Osteocyte (in vitro differentiated cells): ENCODE measurements at regions not wholly inside any gene's neighbourhood (a gene's known extent, or its start where the extent isn't known, plus 50 kb on each side); places are given as distances from the start of the nearest gene placed in this dataset.

Source experiments
- DNase-seq: peaks from one replicate; pipeline ENCODE4 v3.0.0; 2021; ENCODE audit warnings: mixed read lengths; ENCODE audit not compliant: unreplicated experiment; ENCODE audit errors: extremely low spot score
- H3K27ac Mint-ChIP-seq: one replicate; pipeline ENCODE4 v1.8.0; 2021; ENCODE audit warnings: mild to moderate bottlenecking, mixed read lengths; ENCODE audit not compliant: unreplicated experiment
- H3K27me3 Mint-ChIP-seq: one replicate; pipeline ENCODE4 v1.8.0; 2021; ENCODE audit warnings: mixed read lengths; ENCODE audit not compliant: unreplicated experiment
- H3K36me3 Mint-ChIP-seq: one replicate; pipeline ENCODE4 v1.8.0; 2021; ENCODE audit warnings: mixed read lengths; ENCODE audit not compliant: unreplicated experiment
- H3K4me1 Mint-ChIP-seq: one replicate; pipeline ENCODE4 v1.8.0; 2021; ENCODE audit warnings: mixed read lengths; ENCODE audit not compliant: unreplicated experiment
- H3K4me3 Mint-ChIP-seq: one replicate; pipeline ENCODE4 v1.8.0; 2021; ENCODE audit warnings: mild to moderate bottlenecking, moderate library complexity, mixed read lengths; ENCODE audit not compliant: unreplicated experiment
- H3K9me3 Mint-ChIP-seq: one replicate; pipeline ENCODE4 v1.8.0; 2021; ENCODE audit warnings: mixed read lengths; ENCODE audit not compliant: unreplicated experiment
- CTCF ChIP-seq: fragments of 200-600 bp; sonication (generic); IDR thresholded peaks from 2 replicates; pipeline ENCODE4 v1.5.0; 2021; ENCODE audit warnings: antibody characterized with exemption, mild to moderate bottlenecking, moderate library complexity

- no peak overlapping the region for H3K27ac Mint-ChIP-seq
- no peak for TF ChIP-seq CTCF
- peaks cover 2% of the 10 kb centered on the region for H3K4me1 Mint-ChIP-seq
- H3K9me3 Mint-ChIP-seq, result no peaks in the 10 kb centered on the region
- DNase-seq, result no peak
- no peak overlapping the region for H3K4me3 Mint-ChIP-seq
- H3K36me3 Mint-ChIP-seq, result no peaks in the 10 kb centered on the region
- peaks cover 2% of the 10 kb centered on the region for H3K27me3 Mint-ChIP-seq
Measured at GRCh38 chrX:124238268-124238667, 94.2 kb upstream of the TEX13D start.

GRCh38 chrX:124239324-124239723 is 93.1 kb upstream of the TEX13D start:
- no peaks in the 10 kb centered on the region for H3K36me3 Mint-ChIP-seq
- H3K4me3 Mint-ChIP-seq, result no peak overlapping the region
- H3K4me1 Mint-ChIP-seq, result peaks cover 2% of the 10 kb centered on the region
- H3K9me3 Mint-ChIP-seq, result no peaks in the 10 kb centered on the region
- H3K27ac Mint-ChIP-seq, result no peak overlapping the region
- peaks cover 2% of the 10 kb centered on the region for H3K27me3 Mint-ChIP-seq
- DNase-seq, result no peak
- no peak for TF ChIP-seq CTCF

GRCh38 chrX:124239911-124240310 is 92.5 kb upstream of the TEX13D start:
- no peak for TF ChIP-seq CTCF
- no peak for DNase-seq
- H3K4me3 Mint-ChIP-seq, result no peak overlapping the region
- no peak overlapping the region for H3K27ac Mint-ChIP-seq
- H3K36me3 Mint-ChIP-seq, result no peaks in the 10 kb centered on the region
- peaks cover 2% of the 10 kb centered on the region for H3K27me3 Mint-ChIP-seq
- no peaks in the 10 kb centered on the region for H3K9me3 Mint-ChIP-seq
- peaks cover 2% of the 10 kb centered on the region for H3K4me1 Mint-ChIP-seq

- Mint-ChIP-seq H3K9me3 (no peaks in the 10 kb centered on the region), H3K36me3 (no peaks in the 10 kb centered on the region), H3K4me3 (no peak overlapping the region), H3K27me3 (peaks cover 2% of the 10 kb centered on the region), H3K4me1 (peaks cover 2% of the 10 kb centered on the region), H3K27ac (no peak overlapping the region)
- no peak for TF ChIP-seq CTCF
- no peak for DNase-seq
Measured at GRCh38 chrX:124240422-124240821, 92.0 kb upstream of the TEX13D start.

GRCh38 chrX:124242131-124242530 is 90.3 kb upstream of the TEX13D start:
- Mint-ChIP-seq H3K27me3 (no peaks in the 10 kb centered on the region), H3K36me3 (no peaks in the 10 kb centered on the region), H3K9me3 (no peaks in the 10 kb centered on the region), H3K4me3 (no peak overlapping the region), H3K27ac (peak overlapping the region; percentile 21), H3K4me1 (peaks cover 2% of the 10 kb centered on the region)
- TF ChIP-seq CTCF, result no peak
- DNase-seq, result no peak
